HG02759 (cell line): ENCODE measurements at regions not wholly inside any gene's neighbourhood (a gene's known extent, or its start where the extent isn't known, plus 50 kb on each side); places are given as distances from the start of the nearest gene placed in this dataset.

Experiments
- ATAC-seq: cut with Tn5 transposase; IDR thresholded peaks from one replicate; pipeline ENCODE4 v1.9.1; 2021; ENCODE audit warnings: mild to moderate bottlenecking, moderate library complexity; ENCODE audit not compliant: unreplicated experiment

- ATAC-seq: no peak
Measured at GRCh38 chr3:16658004-16658924, 53.0 kb upstream of the DAZL start.

DNA sequence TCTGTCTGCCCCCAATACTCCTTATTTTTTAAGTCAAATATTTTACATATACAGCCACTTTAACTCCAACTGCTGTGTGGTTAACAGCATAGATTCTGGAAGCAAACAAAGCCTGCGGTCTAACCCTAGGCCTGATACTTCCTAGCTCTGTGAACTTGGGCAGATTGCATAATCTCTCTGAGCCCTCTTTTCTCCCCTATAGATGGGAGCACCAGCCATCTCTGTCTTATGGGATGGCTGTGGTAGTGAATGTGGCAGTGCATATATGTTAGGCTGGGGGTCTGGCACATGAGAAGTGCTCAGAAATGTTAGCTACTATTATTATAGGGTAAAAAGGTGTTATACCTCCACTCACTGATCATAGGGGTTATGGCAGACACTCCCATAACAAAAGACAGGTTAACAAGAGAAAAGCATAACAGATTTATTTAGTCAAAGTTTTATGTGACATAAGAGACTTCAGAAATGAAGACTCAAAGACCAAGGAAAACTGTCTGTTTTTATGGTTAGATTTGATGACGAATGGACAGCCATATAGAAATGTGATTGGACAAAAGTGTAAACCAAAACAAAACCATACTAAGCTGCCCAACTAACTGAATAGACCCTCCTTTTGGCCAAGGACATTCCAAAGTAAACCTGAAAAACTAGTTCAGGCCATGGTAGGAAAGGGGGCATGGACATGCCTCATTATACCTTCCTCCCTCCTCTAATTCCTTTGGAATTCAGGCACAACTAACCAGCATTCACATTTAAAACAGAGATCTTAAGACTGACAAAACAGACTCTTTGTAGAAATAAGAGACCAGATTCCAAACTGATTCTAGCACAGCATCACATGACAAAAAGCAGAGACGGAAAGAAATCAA, 53.9 kb upstream of the DAZL start:
- ATAC-seq: no peak

- ATAC-seq: no peak
Measured at GRCh38 chr3:16663854-16664712, 58.9 kb upstream of the DAZL start.

GRCh38 chr3:16665282-16665741, 60.1 kb upstream of the DAZL start:
- no peak for ATAC-seq

DNA sequence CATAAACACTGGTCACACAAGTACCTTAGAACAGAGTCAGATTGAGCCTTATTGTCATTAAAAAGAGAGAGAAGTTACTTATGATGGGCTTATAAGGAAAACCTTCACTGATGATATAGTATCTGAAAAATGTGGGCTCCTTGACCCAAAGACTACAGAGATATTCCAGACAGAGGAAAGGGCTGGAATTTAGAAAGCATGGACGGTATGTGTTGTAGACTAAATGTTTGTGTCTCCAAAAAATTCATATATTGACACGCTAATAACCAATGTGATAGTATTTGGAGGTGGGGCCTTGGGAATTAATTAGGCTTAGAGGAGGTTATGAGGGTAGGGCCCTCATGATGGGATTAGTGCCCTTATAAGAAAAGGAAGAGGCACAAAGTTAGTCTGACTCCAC, 61.0 kb upstream of the DAZL start:
- no peak for ATAC-seq

DNA sequence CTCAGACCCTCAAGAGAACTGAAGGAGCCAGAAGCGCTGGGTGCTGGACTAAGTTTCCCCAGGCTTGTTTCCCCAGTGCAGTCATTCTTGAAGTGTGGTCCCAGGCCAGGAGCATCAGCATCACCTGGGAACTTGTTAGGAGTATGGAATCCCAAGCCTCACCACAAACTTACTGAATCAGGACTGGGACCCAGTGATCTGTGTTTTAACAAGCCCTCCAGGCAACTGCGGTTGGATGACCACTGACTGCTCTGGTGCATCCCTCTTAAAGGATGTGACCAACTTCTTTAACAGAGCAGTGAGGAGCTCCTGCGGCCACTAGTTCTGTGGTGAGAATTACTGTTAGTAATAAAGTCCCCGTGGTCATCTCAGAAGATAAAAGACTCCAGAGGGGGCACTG, 62.4 kb upstream of the DAZL start:
- ATAC-seq: no peak

- ATAC-seq: no peak
Measured at GRCh38 chr3:16668776-16669545, 63.7 kb upstream of the DAZL start.

- no peak for ATAC-seq
Measured at GRCh38 chr3:16670191-16670590, 65.0 kb upstream of the DAZL start.

DNA sequence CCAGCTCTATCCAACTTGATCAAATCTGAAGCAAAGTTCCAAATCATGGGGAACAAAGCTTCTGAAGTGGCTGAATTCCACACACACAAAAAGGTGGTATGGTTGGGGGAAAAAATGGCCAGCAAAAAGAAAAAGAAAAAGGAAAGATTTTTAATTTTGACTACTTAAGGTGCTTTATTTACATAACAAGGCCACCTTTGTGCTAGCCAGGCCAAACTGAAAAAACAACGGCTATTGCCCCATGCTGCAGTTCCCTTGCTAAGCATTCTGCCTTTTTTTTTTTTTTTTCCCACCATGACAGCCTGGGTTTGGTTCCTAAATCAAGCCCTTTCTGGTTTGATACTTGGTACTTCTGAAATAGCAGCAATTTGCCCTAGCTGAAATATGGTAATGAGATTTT, 66.5 kb upstream of the DAZL start:
- no peak for ATAC-seq

GRCh38 chr3:16673530-16673929, 68.3 kb upstream of the DAZL start:
- ATAC-seq: no peak

DNA sequence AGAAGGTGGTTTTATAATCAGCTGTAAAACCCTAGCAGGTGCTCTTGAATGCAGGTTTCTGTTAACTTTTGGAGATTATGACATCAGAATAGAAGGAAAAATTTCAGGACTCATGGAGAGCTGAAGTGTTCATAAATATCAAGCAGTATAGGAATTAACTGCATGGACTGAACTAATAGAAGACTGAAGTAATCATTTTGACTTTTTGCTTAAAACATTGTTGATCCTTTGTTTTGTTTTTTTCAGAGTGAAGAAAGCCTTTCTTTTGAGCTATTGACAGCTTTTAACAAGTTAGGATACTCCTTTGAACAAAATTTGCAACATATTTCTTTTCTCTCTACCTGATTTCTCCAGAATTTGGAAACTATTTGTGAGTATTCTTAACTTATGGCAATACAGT, 70.6 kb upstream of the DAZL start:
- no peak for ATAC-seq

DNA sequence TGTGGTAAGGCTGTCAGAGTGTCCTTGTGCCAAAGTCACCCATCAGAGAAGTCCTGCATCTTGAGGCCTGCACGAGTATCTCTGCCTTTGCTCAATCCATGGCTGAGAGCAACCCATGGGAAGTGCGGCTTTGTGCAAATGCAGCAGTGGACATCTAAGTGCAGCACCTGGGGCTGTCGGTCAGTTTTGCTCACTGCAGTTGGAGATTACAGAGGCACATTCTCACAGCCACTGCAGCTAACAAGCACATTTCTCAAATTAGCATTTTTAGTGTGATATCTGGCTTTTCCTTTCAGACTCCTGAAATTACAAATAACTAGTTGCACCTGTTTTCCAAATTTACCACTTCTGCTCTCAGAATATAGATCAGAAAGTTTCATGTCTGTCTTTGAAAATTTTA, 81.5 kb upstream of the DAZL start:
- no peak for ATAC-seq

GRCh38 chr3:16687221-16687620, 82.0 kb upstream of the DAZL start:
- ATAC-seq: no peak

DNA sequence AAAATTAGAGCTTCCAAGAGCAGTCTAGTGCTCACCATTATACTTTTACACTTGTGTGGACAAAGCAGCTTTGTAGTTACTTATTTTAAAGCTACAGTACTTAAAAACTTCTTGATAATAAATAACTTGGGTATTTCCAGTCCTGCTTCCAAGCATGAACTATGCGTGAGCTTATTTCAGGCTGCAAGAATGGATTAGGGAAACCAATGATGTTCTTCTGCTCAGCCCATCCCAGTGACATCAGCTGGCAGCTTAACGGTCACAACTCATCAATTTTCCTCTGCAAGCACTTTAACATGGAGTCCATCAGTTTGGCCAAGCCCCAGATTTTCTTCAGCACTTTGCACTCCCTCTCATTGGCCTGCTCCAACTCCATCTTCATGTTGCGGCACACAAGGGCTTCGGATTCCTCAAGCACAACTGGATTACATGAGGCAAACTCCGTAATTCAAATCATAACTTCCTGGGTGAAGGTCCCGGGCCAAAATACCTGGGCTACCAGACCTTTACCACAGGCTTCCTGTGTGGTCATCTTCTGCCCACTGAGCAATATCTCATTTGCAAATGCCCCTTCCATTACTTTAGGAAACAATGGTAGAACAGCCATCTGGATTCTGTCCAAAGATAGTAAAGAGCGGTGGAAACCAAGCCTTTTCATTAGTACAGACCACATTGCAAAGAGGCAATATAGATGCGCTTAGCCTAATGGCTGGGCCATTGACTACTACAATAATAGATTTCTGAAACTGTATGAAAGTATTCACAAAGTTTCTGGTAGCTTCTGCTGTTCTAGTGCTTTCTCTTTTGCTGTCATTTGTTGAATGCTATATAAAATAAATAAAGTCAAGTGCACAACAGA, 87.5 kb upstream of the DAZL start:
- ATAC-seq: no peak

DNA sequence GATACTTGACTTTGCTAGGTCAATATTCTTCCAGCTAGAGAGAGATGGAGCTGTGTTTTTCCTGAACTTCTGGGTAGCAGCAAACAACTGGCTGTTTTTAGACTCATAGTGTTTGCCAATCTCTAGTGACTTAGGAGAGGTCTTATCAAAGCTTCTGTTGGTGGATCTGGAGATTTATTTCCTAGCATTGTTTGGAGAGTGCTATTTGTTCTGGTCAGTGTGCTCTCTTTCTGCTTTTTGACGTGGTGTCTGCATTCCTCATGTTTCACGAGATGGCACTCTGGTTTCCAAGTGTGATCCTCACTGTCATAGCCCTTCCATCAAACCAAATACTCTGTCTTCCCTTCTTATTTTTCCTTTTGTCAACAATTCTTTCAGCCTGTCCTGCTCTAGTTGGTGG, 88.6 kb upstream of the DAZL start:
- ATAC-seq: no peak

DNA sequence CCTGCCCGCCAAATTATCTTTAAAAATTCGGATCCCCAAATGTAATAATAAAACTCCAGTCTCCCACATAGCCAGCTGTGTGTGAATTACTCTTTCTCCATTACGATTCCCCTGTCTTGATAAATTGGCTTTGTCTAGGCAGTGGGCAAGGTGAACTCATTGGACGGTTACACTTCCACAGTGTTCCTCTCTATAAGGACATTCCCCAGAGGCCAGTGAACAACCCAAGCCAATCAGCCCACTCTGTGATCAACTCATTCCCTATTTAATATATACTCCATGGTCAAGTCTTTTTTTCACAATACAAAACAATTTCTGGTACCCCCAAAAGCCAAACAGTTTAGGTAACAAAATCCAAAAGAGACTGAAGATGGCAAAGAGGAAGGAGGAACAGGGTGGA, 90.5 kb upstream of the DAZL start:
- ATAC-seq: no peak

DNA sequence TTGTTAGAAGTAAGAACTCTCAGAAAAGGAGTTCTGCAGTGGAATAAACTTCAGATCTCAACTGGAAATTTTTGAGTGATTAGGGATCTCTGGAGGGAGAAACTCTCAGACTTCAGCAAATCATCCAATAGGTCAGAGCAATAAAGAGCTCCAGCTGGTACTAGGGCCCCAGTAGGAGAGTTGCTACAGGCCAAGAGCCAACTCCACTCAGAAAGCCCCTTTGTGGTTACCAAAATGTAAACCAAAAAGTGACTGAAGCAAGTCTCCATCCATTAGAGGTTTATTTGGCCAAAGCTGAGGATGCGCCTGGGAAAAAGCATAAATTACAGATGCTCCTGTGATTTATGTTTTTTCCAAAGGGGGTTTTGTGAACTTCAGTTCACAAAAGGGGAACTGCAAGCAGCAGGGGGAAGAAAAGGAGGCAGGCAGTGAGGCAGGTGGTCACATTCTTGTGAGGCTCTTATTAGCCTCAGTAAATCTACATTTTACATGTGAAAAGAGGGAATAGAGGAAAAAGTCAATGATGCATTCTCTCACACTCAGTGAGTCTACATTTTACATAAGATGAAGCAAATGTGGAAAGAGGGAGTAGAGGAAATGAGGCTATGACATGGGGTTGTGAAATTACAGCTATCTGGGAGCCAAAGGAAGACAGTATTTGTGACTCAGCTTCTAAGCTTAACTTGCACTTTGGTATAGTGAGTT, 92.4 kb upstream of the DAZL start:
- ATAC-seq: no peak

- no peak for ATAC-seq
Measured at GRCh38 chr3:16700651-16701050, 95.4 kb upstream of the DAZL start.

DNA sequence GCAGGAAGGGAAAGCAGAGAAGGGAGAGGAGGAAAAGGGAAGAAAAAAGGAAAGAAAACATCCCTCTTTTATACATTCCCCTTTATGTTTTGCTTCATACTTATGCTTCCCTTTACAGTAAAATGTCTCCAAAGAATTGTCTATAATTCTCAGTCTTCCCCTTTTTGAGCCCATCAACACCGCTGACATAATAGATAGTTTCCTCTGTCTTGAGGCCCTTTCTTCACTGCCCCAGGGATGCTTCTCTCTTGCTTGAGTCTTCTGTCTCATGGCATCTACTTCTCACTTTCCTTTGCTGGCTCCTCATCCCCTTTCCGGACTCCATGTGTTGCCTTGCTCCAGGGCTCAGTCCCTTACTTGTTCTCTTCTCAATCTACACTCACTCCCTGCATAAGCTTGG, 99.7 kb upstream of the DAZL start:
- ATAC-seq: no peak
